Transverse colon (tissue), 4 donors: ENCODE measurements at regions not wholly inside any gene's neighbourhood (a gene's known extent, or its start where the extent isn't known, plus 50 kb on each side); places are given as distances from the start of the nearest gene placed in this dataset.

ENCODE experiments used
- DNase-seq: peaks from one replicate; pipeline ENCODE4 v3.0.0-alpha.2; 2019
- H3K27ac ChIP-seq, 4 donors: fragments of 200-600 bp; sonication (generic); 2 replicates each; pipeline ENCODE4 v1.5.1; 2016 to 2018; ENCODE audit warnings: inconsistent platforms in 4 of 4
- H3K27me3 ChIP-seq: fragments of 200-600 bp; sonication (generic); 2 replicates; pipeline ENCODE4 v1.5.1; 2017; ENCODE audit warnings: inconsistent platforms
- H3K36me3 ChIP-seq, 4 donors: fragments of 200-600 bp; sonication (generic); 2 replicates each; pipeline ENCODE4 v1.5.1; 2017 to 2019; ENCODE audit warnings: inconsistent platforms in 4 of 4
- H3K4me1 ChIP-seq, 4 donors: fragments of 200-600 bp; sonication (generic); 2 replicates each; pipeline ENCODE4 v1.5.1; 2017 to 2020; ENCODE audit warnings: inconsistent platforms in 4 of 4
- H3K4me3 ChIP-seq, 4 donors: fragments of 200-600 bp; sonication (generic); 1 replicate in 1 of 4; 2 replicates in 3 of 4; pipeline versions ENCODE4 v1.5.1 to v1.6.1; 2017 to 2019; ENCODE audit warnings: inconsistent platforms in 4 of 4
- H3K9me3 ChIP-seq, 2 donors: fragments of 200-600 bp; sonication (generic); 2 replicates each; pipeline ENCODE4 v1.5.1; 2017 to 2019; ENCODE audit warnings: inconsistent platforms in 2 of 2
- CTCF ChIP-seq, 5 experiments: fragments of 200-600 bp in 3 of 5; fragments of 450-650 bp in 2 of 5; sonication (generic) in 3 of 5; IDR thresholded peaks; 1 replicate in 2 of 5; 2 replicates in 3 of 5; pipeline ENCODE4 v1.5.1; 2016 to 2017; ENCODE audit warnings: antibody characterized with exemption in 5 of 5, inconsistent platforms in 3 of 5, mild to moderate bottlenecking in 2 of 5, moderate library complexity in 1 of 5
- EP300 ChIP-seq: sonication (generic); formaldehyde crosslinking; IDR thresholded peaks from one replicate; pipeline ENCODE4 v1.6.1; 2017; ENCODE audit warnings: antibody characterized with exemption, low read depth
- POLR2A ChIP-seq: fragments of 450-650 bp; IDR thresholded peaks from one replicate; pipeline ENCODE4 v1.6.1; 2016; ENCODE audit warnings: antibody characterized with exemption, mild to moderate bottlenecking, moderate library complexity
- POLR2AphosphoS5 ChIP-seq, 3 donors: sonication (generic); formaldehyde crosslinking; IDR thresholded peaks; one replicate each; pipeline ENCODE4 v1.6.1; 2016; ENCODE audit warnings: antibody characterized with exemption in 3 of 3
- WGBS, 2 donors: methylation state at CpG; one replicate each; pipeline ENCODE4 v1.1.5; 2018; ENCODE audit warnings: low coverage in 1 of 2; 5-methylcytosine and 5-hydroxymethylcytosine counted together
- in situ Hi-C, 4 donors: fragments of 200-750 bp; cut with MboI; loops; one replicate each; pipeline versions ENCODE4 v1.15.0 to v1.15.1; 2017; ENCODE audit warnings: low sequenced_read_pairs in 3 of 4, low pct_ligation_motif_present in 1 of 4, low pct_unique_long_range_greater_than_20kb in 1 of 4
- intact Hi-C: fragments of 100-400 bp; cut with DNase I; formaldehyde crosslinking; loops from one replicate; pipeline ENCODE4 v1.15.1; 2023; ENCODE audit warnings: low total_unique reads

- Histone ChIP-seq H3K4me3 (no peak overlapping the region), H3K36me3 (no peaks in the 10 kb centered on the region), H3K27ac (no peak overlapping the region), H3K27me3 (no peaks in the 10 kb centered on the region), H3K9me3 (no peaks in the 10 kb centered on the region), H3K4me1 (no peaks in the 10 kb centered on the region)
- WGBS, 2 donors = 62 to 82% methylated on average over 3 to 9 of the region's 9 CpGs
- in situ Hi-C loops (no loop called here), intact Hi-C loops (no loop called here)
- DNase-seq = no peak
- no peak for TF ChIP-seq POLR2AphosphoS5 (IDR thresholded peaks at IDR 0.05)
- TF ChIP-seq EP300 = no peak
- TF ChIP-seq CTCF (IDR thresholded peaks at IDR 0.05) = no peak
- TF ChIP-seq POLR2A = no peak
Measured at GRCh38 chr2:121955872-121956271, 200.4 kb downstream of the TSN start.

GRCh38 chr2:121960251-121960650 lies 204.8 kb downstream of the TSN start:
- no peak for DNase-seq
- Histone ChIP-seq H3K4me3 (no peak overlapping the region), H3K9me3 (no peaks in the 10 kb centered on the region), H3K27ac (no peak overlapping the region), H3K4me1 (no peaks in the 10 kb centered on the region), H3K36me3 (no peaks in the 10 kb centered on the region), H3K27me3 (no peaks in the 10 kb centered on the region)
- TF ChIP-seq CTCF (IDR thresholded peaks at IDR 0.05) (no peak), POLR2AphosphoS5 (IDR thresholded peaks at IDR 0.05) (no peak)
- intact Hi-C loops = no loop called here
- 72 to 91% methylated on average over 7 of the region's 7 CpGs for WGBS, 2 donors
- in situ Hi-C loops = no loop called here

GRCh38 chr2:121961761-121962160 lies 206.3 kb downstream of the TSN start:
- intact Hi-C loops (no loop called here), in situ Hi-C loops (no loop called here)
- 82% methylated on average over 5 of the region's 5 CpGs; no CpG with 5 or more reads in 1 of the 2 donors for WGBS, 2 donors
- no peaks in the 10 kb centered on the region for H3K27me3 ChIP-seq
- no peak for DNase-seq
- no peaks in the 10 kb centered on the region for H3K36me3 ChIP-seq
- no peak for TF ChIP-seq POLR2AphosphoS5 (IDR thresholded peaks at IDR 0.05)
- TF ChIP-seq EP300 = no peak
- no peak for TF ChIP-seq POLR2A
- no peak for TF ChIP-seq CTCF (IDR thresholded peaks at IDR 0.05)
- H3K4me3 ChIP-seq = no peak overlapping the region
- H3K27ac ChIP-seq = no peak overlapping the region
- no peaks in the 10 kb centered on the region for H3K4me1 ChIP-seq
- no peaks in the 10 kb centered on the region for H3K9me3 ChIP-seq

- Histone ChIP-seq H3K4me3 (no peak overlapping the region), H3K36me3 (no peaks in the 10 kb centered on the region), H3K4me1 (peaks cover 0 to 13% (median 0%) of the 10 kb centered on the region in 4 donors), H3K9me3 (no peaks in the 10 kb centered on the region), H3K27me3 (no peaks in the 10 kb centered on the region), H3K27ac (no peak overlapping the region)
- intact Hi-C loops (no loop called here), in situ Hi-C loops (no loop called here)
- TF ChIP-seq POLR2A (no peak), CTCF (IDR thresholded peaks at IDR 0.05) (no peak), POLR2AphosphoS5 (IDR thresholded peaks at IDR 0.05) (no peak), EP300 (no peak)
- no peak for DNase-seq
- WGBS, 2 donors = 71 to 80% methylated on average over 4 to 7 of the region's 7 CpGs
Measured at GRCh38 chr2:121965661-121966060, 210.2 kb downstream of the TSN start.
